GM10266 (cell line): ENCODE measurements at regions not wholly inside any gene's neighbourhood (a gene's known extent, or its start where the extent isn't known, plus 50 kb on each side); places are given as distances from the start of the nearest gene placed in this dataset.

Source experiments
- DNase-seq: peaks from one replicate; pipeline ENCODE4 v3.0.0; 2012; ENCODE audit errors: extremely low spot score
- CTCF ChIP-seq: IDR thresholded peaks from 2 replicates; pipeline ENCODE4 v1.5.1; 2012; ENCODE audit warnings: mild to moderate bottlenecking, low read depth; ENCODE audit not compliant: control insufficient read depth, insufficient read depth; ENCODE audit errors: missing control alignments

- DNase-seq, result no peak
- TF ChIP-seq CTCF, result no peak
Observed at GRCh38 chr10:30793093-30793492, 163.5 kb upstream of the LYZL2 start.

GRCh38 chr10:30792025-30792424, 162.5 kb upstream of the LYZL2 start:
- no peak for DNase-seq
- no peak for TF ChIP-seq CTCF

- DNase-seq, result no peak
- TF ChIP-seq CTCF, result no peak
Observed at GRCh38 chr10:30791197-30791611, 161.7 kb upstream of the LYZL2 start.

GRCh38 chr10:30789806-30790205, 160.3 kb upstream of the LYZL2 start:
- no peak for TF ChIP-seq CTCF
- DNase-seq, result no peak

GRCh38 chr10:30788307-30788706, 158.8 kb upstream of the LYZL2 start:
- no peak for DNase-seq
- TF ChIP-seq CTCF, result no peak

GRCh38 chr10:30786906-30787305, 157.4 kb upstream of the LYZL2 start:
- no peak for DNase-seq

GRCh38 chr10:30786131-30786530, 156.6 kb upstream of the LYZL2 start:
- DNase-seq, result no peak

More at GRCh38 chr10:30786906-30787305, 157.4 kb upstream of the LYZL2 start:
- TF ChIP-seq CTCF, result no peak

More at GRCh38 chr10:30786131-30786530, 156.6 kb upstream of the LYZL2 start:
- no peak for TF ChIP-seq CTCF
